CD4-positive, alpha-beta T cell treated with Interferon alpha-2 for 1 hour (primary cell): ENCODE measurements at regions not wholly inside any gene's neighbourhood (a gene's known extent, or its start where the extent isn't known, plus 50 kb on each side); places are given as distances from the start of the nearest gene placed in this dataset.

Experiments
- DNase-seq, 2 donors: peaks; one replicate each; pipeline ENCODE4 v3.0.0-alpha.2; 2020 to 2022

GRCh38 chr11:109109150-109109549, 312.8 kb upstream of the C11orf87 start:
- DNase-seq = no peak

DNA sequence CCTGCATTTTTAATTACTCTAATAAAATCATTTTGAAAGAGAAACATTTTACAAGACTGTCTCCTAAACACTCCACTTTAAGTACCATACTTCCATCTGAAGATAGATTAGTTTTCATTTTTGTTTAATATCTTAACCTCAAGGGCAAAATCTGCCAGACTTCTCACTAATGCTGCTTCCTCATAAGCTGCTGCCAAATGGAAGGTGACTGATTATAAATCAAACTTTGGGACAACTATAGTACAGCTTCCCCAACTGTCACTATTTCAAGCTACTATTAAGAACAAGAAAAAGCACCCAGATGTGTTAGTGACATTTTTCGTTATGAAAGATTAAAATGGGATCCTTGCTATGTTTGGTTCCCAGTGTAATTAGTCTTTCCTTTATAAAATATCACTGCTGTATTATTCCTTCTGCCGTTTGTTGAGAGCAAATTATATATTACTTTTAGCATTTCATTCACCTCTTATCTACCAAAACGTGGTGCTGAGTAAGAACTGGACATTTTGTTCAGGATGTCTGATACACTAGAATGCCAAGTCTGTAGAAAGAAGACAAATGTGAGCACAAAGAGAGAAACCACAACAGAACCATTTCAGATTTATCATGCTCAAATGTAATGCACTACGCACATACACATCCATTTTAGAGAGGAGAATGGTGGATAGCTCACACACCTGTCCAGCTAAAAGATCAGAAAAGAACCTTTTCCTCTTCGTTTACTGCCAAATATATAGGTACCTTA, 312.2 kb upstream of the C11orf87 start:
- no peak for DNase-seq

GRCh38 chr11:109112261-109112660, 309.7 kb upstream of the C11orf87 start:
- DNase-seq = no peak

GRCh38 chr11:109112821-109113280, 309.1 kb upstream of the C11orf87 start:
- DNase-seq = no peak

DNA sequence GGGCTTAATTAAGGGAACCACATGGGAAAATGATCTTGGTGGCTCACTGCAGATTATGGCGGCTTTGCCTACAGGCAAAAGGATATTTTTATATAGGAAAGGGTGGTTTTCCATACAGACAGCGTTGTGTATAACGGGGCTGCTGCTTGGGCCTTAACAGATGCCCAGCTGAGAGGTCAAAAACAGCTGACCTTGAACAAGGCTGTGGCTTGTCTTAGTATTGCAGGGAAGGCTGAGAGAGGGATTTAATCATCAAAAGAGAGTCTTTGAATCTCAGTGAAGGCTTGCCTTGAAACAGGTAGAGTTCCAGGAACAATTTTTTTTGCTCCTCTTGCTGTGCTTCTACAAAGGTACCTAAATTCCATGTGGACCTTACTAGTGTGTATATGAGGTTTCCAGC, 301.6 kb upstream of the C11orf87 start:
- DNase-seq = no peak

DNA sequence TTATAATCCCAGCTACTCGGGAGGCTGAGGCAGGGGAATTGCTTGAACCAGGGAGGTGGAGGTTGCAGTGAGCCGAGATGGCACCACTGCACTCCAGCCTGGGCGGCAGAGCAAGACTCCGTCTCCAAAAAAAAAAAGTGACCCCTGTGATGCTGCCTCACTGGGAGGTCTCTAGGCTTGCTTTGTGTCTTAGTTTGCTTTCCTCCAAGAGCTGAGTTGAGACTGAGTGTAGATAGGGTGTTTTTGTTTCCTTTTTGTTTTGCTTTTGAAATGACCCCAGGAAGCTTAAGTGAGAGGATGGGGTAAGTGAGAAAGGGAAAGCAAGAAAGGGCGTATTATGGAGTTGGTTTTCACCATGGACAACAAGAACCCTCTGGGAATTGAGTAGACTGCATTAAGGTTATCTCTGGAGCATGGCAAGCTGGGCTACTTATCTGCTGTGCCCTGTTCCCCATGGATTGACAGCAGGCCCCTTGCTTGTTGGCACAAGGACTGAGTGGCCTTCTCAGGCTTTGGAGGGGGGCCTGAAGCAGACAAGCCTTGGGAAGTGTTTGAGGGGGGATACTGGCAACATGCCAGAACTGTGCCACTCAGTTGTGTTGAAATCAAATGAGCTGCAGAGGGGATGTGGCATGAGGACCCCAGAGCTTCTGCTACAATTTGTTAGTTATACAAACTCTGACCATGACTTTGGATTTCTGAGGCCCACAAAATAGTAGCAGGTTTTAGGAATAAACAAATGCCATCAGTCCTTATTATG, 300.6 kb upstream of the C11orf87 start:
- no peak for DNase-seq

- DNase-seq = no peak
Observed at GRCh38 chr11:109123816-109124787, 297.9 kb upstream of the C11orf87 start.

- no peak for DNase-seq
Observed at GRCh38 chr11:109130910-109131309, 291.1 kb upstream of the C11orf87 start.

DNA sequence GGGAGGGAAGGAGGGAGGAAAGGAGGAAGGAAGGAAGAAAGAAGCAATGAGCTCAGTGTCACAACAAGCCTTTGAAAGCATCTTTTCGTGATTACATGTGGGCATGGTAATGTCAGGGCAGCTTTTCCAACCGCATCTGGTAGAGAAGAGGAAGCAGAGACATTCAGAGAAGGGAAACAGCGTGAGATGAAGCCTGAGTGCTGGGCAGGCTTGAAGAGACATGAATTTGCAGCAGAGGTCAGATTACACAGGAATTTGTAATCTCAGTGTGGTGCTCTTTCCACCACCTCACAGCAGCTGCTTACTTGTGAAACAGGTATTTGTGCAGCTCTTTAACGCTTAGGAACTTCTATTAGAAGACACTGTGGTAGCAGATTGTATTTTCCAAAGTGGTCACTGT, 289.5 kb upstream of the C11orf87 start:
- DNase-seq = no peak

- no peak for DNase-seq
Observed at GRCh38 chr11:109133159-109133558, 288.8 kb upstream of the C11orf87 start.

DNA sequence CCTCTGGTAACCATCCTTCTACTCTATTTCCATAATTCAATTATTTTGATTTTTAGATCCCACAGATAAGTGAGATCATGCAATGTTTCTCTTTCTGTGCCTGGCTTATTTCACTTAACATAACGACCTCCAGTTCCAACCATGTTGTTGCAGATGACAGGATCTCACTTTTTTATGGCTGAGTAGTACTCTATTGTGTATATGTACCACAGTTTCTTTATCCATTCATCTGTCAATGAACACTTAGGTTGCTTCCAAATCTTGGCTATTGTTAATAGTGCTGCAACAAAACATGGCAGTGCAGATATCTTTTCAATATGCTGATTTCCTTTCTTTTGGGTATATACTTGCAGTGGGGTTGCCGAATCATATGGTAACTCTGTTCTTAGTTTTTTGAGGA, 286.4 kb upstream of the C11orf87 start:
- DNase-seq = no peak

DNA sequence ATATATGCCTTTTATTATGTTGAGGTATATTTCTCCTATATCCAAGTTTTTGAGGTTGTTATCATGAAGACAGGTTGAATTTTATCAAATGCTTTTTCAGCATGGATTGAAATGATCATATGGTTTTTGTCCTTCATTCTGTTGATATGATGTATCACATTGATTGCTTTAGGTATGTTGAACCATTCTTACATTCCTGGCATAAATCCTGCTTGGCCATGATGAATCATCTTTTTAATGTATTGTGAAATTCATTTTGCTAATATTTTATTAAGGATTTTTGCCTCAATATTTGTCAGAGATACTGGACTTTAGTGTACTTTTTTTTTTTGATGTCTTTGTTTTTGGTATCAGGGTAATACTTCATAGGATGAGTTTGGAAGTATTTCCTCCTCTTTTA, 283.8 kb upstream of the C11orf87 start:
- DNase-seq = no peak

GRCh38 chr11:109140426-109140825, 281.6 kb upstream of the C11orf87 start:
- DNase-seq = no peak

DNA sequence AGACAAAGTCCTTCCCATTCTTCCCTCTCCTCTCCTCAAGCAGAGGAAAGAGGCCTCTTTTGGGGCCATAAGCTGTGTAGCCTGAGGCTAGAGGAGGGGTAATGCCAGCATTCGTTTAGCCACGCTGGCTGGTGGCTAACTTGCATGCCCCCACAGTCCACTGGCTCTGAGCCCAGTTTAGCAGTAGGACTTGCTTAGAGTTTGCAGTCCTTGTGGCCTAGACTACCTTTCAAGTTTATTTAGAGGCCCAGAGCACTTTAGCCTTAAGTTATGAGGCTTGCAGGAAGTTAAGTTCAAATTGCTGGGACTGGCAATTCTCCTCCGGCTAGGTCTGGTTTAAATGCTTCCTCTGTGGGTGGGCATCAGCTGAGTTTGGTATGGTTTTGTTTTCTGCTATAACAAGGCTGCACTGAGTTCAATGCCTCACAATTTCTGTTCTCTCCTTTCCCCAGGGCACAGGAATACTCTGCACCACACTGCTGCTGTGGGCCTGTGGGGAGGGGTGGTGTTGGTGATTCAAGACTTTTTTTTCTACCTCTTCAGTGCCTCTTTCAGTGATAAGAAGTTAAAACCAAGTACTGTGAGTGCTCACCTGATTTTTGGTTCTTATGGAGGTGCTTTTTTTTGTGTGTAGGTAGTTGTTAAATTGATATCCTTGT, 281.0 kb upstream of the C11orf87 start:
- no peak for DNase-seq

DNA sequence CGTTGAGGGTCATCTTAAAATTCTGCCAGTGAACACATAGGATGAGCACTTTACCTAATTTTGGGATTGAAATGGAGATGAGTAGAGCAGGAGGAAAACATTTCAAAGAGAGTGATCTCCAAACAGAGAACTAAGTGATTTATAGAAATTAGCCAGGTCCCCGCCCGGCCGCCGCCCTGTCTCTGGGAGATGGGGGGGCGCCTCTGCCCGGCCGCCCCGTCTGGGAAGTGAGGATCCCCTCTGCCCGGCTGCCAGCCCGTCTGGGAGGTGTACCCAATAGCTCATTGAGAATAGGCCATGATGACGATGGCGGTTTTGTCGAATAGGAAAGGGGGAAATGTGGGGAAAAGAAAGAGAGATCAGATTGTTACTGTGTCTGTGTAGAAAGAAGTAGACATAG, 276.7 kb upstream of the C11orf87 start:
- DNase-seq = no peak

DNA sequence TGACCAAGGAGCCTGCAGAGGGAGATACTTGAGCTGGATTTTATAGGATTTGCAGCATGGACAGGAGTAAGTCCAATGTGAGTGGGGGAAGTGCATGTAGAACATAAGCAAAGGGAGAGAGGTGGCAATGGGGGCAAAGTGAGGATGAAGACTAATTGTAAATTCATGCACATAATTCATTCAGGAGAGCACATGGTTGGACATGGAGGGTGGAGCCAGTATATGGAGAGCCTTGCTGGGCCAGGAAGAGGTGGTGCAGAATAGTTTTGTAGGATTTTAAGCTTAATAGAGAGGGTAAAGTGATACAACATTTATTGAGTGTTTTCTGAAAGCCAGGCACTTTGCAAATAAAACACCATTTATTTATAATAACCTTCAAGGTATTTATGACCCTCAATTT, 274.3 kb upstream of the C11orf87 start:
- DNase-seq = no peak

DNA sequence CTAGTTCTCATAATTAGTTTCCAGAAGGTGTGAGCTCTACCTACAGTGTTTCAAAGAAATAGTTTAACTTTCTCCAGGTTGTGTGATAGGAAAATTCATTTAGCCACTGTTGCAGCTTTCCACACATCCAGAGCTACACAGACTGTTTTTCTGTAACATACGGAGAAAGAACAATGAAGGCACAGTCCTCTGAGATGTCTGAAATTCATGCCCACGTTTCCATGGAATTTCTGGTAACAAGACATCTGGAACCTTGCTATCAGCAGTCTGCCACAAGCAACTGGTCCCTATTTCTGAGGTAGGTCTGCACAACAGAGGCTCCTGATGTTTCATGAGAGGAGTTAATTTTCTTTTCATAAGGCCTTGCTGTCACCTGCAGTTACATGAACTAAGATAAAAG, 273.3 kb upstream of the C11orf87 start:
- no peak for DNase-seq

GRCh38 chr11:109150581-109150980, 271.4 kb upstream of the C11orf87 start:
- DNase-seq = no peak

DNA sequence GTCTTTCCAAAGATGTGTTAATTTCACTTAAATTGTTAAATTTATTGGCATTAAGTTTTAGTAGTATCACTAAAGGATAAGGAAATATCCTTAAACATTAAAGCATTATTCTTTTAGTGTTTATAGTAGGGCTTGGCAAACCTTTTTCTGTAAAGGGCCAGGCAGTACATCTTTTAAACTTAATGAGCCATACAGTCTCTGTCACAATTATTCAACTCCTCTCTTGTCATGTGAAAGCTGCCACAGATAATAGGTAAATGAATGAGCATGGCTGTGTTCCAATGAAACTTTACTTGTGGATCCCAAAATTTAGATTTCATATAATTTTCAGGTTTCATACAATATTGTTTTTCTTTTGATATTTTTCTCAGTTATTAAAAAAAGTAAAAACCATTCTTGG, 268.2 kb upstream of the C11orf87 start:
- DNase-seq = no peak

- DNase-seq = no peak
Observed at GRCh38 chr11:109155291-109155690, 266.7 kb upstream of the C11orf87 start.

DNA sequence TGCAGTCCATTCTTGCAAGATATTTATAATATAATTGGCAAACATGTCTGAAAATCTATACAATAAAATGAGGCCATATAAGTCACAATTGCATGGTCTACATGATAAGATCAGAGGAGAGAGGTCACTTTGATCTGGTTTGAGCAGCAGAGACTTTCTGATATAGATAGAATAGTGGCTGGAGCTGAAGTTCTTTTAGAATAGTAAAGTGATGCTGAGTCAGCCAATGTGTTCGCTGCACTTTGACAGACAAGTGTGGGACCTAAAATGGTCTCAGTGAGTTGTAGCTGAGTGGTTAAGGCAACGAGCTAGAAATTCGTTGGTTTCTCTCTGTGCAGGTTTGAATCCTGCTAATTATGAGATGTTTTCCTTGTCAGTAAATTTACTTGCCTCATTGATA, 257.0 kb upstream of the C11orf87 start:
- DNase-seq = no peak

- no peak for DNase-seq
Observed at GRCh38 chr11:109166441-109166840, 255.5 kb upstream of the C11orf87 start.

DNA sequence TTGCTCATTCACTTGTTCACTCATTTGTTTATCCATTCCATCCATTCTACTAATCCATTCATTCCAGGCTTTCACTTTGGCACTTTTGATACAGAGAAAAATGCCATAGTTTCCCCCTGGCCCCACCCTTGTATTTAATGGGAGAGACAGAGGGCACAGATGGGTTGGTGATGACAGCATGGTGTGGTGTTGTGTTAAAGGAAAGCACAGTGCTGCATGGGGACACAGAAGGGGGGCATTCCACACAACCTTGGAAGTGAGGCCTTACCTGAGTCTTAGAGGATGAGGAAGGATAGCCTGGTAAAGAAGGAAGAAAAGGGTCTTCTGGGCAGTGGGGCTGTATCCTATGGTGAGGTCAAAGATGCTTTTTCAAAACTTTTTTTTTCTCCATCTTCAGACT, 248.5 kb upstream of the C11orf87 start:
- no peak for DNase-seq
